GM12892 (cell line): ENCODE measurements at regions not wholly inside any gene's neighbourhood (a gene's known extent, or its start where the extent isn't known, plus 50 kb on each side); places are given as distances from the start of the nearest gene placed in this dataset.

Experiments
- DNase-seq: peaks from one replicate; pipeline ENCODE4 v3.0.0; 2011; ENCODE audit not compliant: insufficient read length
- FAIRE-seq: peaks from 2 replicates; lab custom pipeline; 2011; peaks lifted over from hg19 to GRCh38; lab: Jason Lieb, UNC
- POLR2A ChIP-seq: IDR thresholded peaks from 2 replicates; pipeline ENCODE4 v1.6.1; 2011; ENCODE audit warnings: low read depth, low read length, control low read depth
- POLR2AphosphoS5 ChIP-seq: IDR thresholded peaks from 2 replicates; pipeline ENCODE4 v1.6.1; 2011; ENCODE audit warnings: low read depth, low read length, control low read depth
- TAF1 ChIP-seq: IDR thresholded peaks from 2 replicates; pipeline ENCODE4 v1.6.1; 2011; ENCODE audit warnings: low read depth, mild to moderate bottlenecking, control low read depth, low read length, borderline replicate concordance

GRCh38 chr2:59019566-59020159 is 778.5 kb upstream of the FANCL start:
- TF ChIP-seq POLR2A (no peak), POLR2AphosphoS5 (no peak), TAF1 (no peak)
- FAIRE-seq (no peak), DNase-seq (no peak)

- FAIRE-seq, result no peak
- TF ChIP-seq POLR2A (no peak), TAF1 (no peak), POLR2AphosphoS5 (no peak)
- DNase-seq, result no peak
Observed at GRCh38 chr2:59018737-59019136, 777.6 kb upstream of the FANCL start.

GRCh38 chr2:59015027-59015426 is 773.9 kb upstream of the FANCL start:
- DNase-seq, result no peak
- no peak for TF ChIP-seq POLR2AphosphoS5
- no peak for TF ChIP-seq POLR2A
- TF ChIP-seq TAF1, result no peak
- FAIRE-seq, result no peak

GRCh38 chr2:59012971-59013370 is 771.8 kb upstream of the FANCL start:
- FAIRE-seq (no peak), DNase-seq (no peak)
- no peak for TF ChIP-seq POLR2AphosphoS5
- no peak for TF ChIP-seq POLR2A
- no peak for TF ChIP-seq TAF1

- DNase-seq, result no peak
- no peak for TF ChIP-seq POLR2A
- TF ChIP-seq TAF1, result no peak
- TF ChIP-seq POLR2AphosphoS5, result no peak
- FAIRE-seq, result no peak
Observed at GRCh38 chr2:59012234-59012633, 771.1 kb upstream of the FANCL start.

- TF ChIP-seq TAF1 (no peak), POLR2A (no peak), POLR2AphosphoS5 (no peak)
- DNase-seq, result no peak
- no peak for FAIRE-seq
Observed at GRCh38 chr2:59008950-59009349, 767.8 kb upstream of the FANCL start.

GRCh38 chr2:59005836-59006615 is 764.9 kb upstream of the FANCL start:
- TF ChIP-seq TAF1, result no peak
- no peak for TF ChIP-seq POLR2A
- no peak for TF ChIP-seq POLR2AphosphoS5
- DNase-seq, result no peak
- FAIRE-seq, result no peak

GRCh38 chr2:59004621-59005020 is 763.5 kb upstream of the FANCL start:
- TF ChIP-seq POLR2AphosphoS5, result no peak
- TF ChIP-seq TAF1, result no peak
- TF ChIP-seq POLR2A, result no peak

GRCh38 chr2:59000796-59001195 is 759.7 kb upstream of the FANCL start:
- DNase-seq (no peak), FAIRE-seq (no peak)
- no peak for TF ChIP-seq POLR2AphosphoS5
- TF ChIP-seq TAF1, result no peak
- no peak for TF ChIP-seq POLR2A

More at GRCh38 chr2:59004621-59005020, 763.5 kb upstream of the FANCL start:
- DNase-seq, result no peak
- no peak for FAIRE-seq

- TF ChIP-seq TAF1, result no peak
- TF ChIP-seq POLR2AphosphoS5, result no peak
- TF ChIP-seq POLR2A, result no peak
- no peak for FAIRE-seq
- DNase-seq, result no peak
Observed at GRCh38 chr2:58992062-58992706, 751.1 kb upstream of the FANCL start.

- no peak for FAIRE-seq
- no peak for DNase-seq
- TF ChIP-seq POLR2A, result no peak
Observed at GRCh38 chr2:58991357-58991756, 750.2 kb upstream of the FANCL start.

GRCh38 chr2:58985541-58985940 is 744.4 kb upstream of the FANCL start:
- TF ChIP-seq POLR2A (no peak), POLR2AphosphoS5 (no peak), TAF1 (no peak)
- FAIRE-seq (no peak), DNase-seq (no peak)
